ENCODE measurements at regions not wholly inside any gene's neighbourhood (a gene's known extent, or its start where the extent isn't known, plus 50 kb on each side); places are given as distances from the start of the nearest gene placed in this dataset.

GRCh38 chrX:88424541-88424940 lies 322.5 kb upstream of the CPXCR1 start:
- TF ChIP-seq CTCF (IDR thresholded peaks at IDR 0.05) (no peak), EZH2 (IDR thresholded peaks at IDR 0.05; ENCODE audit: borderline replicate concordance, insufficient read depth, low read depth, low read length, poor library complexity, severe bottlenecking) (no peak)
